Tibial nerve (tissue), 4 donors: ENCODE measurements at regions not wholly inside any gene's neighbourhood (a gene's known extent, or its start where the extent isn't known, plus 50 kb on each side); places are given as distances from the start of the nearest gene placed in this dataset.

Source experiments
- CTCF ChIP-seq, 5 experiments: fragments of 200-600 bp in 3 of 5; fragments of 450-650 bp in 2 of 5; sonication (generic) in 3 of 5; IDR thresholded peaks; one replicate each; pipeline ENCODE4 v1.5.1; 2016 to 2019; ENCODE audit warnings: antibody characterized with exemption in 5 of 5, mild to moderate bottlenecking in 3 of 5, moderate library complexity in 2 of 5
- EP300 ChIP-seq, 2 donors: sonication (generic); formaldehyde crosslinking; IDR thresholded peaks; one replicate each; pipeline ENCODE4 v1.6.1; 2017; ENCODE audit warnings: antibody characterized with exemption in 2 of 2, mild to moderate bottlenecking in 1 of 2

- TF ChIP-seq CTCF (IDR thresholded peaks at IDR 0.05) (no peak), EP300 (IDR thresholded peaks at IDR 0.05) (no peak)
These were observed 657.5 kb downstream of the RFPL4B start for GRCh38 chr6:113004470-113005270.
